Right lung (tissue), 2 donors: ENCODE measurements at regions not wholly inside any gene's neighbourhood (a gene's known extent, or its start where the extent isn't known, plus 50 kb on each side); places are given as distances from the start of the nearest gene placed in this dataset.
"Not testable (repeated sequence)": the region's sequence is repeated elsewhere in the genome, so short reads cannot be mapped to it uniquely, and the experiment has no call there.

ENCODE experiments used
- DNase-seq, 2 donors: peaks; one replicate each; pipeline ENCODE4 v3.0.0-alpha.2; 2013

DNA sequence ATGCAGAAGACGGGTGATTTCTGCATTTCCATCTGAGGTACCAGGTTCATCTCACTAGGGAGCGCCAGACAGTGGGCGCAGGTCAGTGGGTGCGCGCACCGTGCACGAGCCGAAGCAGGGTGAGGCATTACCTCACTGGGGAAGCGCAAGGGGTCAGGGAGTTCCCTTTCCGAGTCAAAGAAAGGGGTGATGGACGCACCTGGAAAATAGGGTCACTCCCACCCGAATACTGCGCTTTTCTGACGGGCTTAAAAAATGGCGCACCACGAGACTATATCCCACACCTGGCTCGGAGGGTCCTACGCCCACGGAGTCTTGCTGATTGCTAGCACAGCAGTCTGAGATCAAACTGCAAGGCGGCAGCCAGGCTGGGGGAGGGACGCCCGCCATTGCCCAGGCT, 1246.0 kb upstream of the PABPC4L start:
- not testable (repeated sequence) for DNase-seq

DNA sequence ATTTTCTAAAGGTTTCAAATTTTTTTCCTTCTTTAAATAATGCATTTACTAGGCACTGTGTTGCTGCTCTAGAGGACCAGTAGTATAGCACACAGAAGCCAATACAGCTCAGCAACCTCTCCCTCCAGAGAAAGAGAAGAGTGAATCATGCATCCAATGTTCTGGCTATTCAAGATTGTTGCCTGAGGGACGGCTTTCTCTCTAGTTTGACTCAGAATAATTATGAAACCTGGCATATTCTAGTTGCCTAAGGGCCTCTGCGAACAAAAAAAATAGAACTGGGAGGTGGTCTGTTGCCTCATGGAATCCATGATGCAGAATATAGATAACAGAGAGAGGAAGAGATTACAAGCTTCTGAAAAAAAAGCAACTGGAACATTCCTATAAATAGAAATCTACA, 1233.3 kb upstream of the PABPC4L start:
- no peak for DNase-seq

DNA sequence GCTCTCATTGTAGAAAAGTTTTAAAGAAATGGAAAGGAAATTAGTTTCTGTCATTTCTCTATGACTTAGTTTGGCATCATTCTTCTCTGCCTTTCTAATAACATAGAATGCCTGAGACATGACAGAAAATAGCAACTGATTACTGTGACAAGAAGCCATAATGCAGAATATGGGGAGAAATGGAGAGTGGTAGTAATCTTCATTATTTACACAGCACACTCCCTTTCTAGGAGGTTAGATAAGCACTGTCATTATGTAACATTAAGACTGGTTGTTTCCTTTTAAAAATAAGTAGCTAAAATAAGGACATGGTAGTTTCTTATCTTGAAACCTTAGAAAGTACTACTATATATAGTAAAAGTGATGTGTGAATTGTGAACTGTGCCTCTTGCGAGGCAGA, 1227.9 kb upstream of the PABPC4L start:
- DNase-seq: no peak

DNA sequence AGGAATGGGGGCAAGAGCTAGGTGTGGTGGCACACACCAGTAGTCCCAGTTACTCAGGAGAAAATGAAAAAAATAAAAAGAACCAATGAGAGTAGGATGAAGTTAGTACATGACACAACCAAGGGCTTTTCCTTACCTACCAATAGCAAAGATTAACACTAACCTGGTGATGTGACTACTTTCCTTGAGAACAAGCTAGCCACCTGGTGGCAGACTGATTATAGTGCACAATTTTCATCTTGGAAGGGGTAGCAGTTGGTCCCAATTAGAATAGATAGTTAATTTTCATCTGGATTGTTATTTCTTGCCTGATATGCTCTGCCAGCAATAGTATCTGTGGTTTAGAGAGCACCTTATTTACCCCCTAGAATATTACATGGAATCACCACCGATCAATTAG, 1216.8 kb upstream of the PABPC4L start:
- no peak for DNase-seq

DNA sequence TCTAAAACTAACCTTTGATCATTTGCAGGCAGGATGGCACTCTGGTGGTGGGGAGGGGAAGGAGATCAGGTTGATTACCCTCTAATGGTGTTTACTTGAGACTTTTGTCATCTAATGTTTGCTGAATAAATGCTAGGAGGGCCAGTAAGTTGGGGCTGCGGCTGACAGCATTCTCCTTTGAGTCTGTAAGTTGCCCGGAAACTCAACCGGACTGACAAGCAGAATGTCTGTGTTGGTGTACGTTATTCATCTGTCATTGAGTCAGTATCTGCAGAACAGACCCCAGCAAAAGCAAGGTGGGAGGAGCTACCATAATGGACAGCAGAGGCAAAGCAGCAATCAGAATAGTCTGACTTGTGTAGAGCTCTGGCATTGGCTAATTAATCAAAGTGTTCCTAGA, 1210.6 kb upstream of the PABPC4L start:
- DNase-seq: no peak

DNA sequence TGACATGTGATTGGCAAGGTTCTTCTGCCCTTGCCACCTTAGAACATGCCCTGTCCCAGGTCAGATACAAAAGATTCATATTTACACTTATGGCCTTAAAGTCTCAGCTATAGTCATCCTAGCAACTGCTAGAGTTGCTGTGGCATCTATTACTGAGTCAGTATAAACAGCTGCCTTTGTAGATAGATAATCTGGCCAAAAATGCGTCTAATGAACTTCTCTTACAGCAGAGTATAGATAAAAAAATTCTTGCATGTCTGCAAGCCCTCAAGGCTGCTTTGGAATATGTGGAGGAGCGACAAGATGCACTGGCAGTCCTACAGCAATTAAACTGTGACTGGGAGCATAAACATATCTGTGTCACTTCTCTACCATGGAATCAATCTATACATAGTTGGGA, 1209.7 kb upstream of the PABPC4L start:
- DNase-seq: no peak

DNA sequence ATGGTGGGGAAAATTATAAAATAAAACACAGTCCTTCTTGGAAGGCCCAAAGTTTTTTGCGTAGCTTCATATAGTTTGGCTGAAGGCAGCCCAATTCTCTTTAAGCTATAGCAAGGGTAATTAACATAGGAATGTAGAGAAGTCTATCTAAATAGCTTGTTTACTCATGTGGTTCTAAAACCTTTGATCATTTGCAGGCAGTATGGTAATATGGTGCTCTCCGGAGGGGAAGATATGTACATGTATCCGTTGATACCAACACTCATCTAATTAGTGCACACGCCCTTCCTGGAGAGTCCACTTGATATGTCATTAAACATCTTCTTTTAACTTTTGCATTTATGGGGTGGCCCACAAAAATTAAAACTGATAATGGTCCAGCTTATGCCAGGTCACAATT, 1207.7 kb upstream of the PABPC4L start:
- DNase-seq: not testable (repeated sequence)

DNA sequence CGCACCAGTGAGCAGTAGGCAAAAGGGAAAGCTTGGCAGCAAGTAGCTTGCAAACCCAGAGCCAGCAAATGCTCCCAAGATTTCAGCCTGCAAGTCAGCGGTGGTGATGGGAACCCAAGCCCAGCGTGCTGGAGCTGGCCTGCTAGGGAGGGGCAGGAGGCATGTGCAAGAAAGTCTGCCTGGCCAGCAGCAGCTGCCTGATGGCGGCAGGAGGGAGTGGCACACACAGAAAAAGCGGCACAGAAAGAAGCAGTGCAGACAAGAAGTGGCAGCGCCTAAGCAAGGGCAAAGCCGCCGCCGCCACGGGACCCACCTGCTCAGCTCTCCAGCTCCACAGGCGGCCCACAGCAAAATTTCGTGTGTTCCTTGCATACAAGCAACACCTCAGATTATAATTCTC, 1206.5 kb upstream of the PABPC4L start:
- DNase-seq: no peak

DNA sequence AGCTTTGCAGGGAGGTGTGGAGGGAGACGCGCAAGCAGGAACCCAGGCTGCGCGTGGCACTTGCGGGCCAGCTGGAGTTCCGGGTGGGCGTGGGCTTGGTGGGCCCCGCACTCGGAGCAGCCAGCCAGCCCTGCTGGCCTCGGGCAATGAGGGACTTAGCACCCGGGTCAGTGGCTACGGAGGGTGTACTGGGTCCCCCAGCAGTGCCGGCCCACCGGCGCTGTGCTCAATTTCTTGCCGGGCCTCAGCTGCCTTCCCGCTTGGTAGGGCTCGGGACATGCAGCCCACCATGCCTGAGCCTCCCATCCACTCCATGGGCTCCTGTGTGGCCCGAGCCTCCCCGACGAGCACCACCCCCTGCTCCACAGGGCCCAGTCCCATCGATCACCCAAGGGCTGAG, 1205.0 kb upstream of the PABPC4L start:
- DNase-seq: not testable (repeated sequence)

DNA sequence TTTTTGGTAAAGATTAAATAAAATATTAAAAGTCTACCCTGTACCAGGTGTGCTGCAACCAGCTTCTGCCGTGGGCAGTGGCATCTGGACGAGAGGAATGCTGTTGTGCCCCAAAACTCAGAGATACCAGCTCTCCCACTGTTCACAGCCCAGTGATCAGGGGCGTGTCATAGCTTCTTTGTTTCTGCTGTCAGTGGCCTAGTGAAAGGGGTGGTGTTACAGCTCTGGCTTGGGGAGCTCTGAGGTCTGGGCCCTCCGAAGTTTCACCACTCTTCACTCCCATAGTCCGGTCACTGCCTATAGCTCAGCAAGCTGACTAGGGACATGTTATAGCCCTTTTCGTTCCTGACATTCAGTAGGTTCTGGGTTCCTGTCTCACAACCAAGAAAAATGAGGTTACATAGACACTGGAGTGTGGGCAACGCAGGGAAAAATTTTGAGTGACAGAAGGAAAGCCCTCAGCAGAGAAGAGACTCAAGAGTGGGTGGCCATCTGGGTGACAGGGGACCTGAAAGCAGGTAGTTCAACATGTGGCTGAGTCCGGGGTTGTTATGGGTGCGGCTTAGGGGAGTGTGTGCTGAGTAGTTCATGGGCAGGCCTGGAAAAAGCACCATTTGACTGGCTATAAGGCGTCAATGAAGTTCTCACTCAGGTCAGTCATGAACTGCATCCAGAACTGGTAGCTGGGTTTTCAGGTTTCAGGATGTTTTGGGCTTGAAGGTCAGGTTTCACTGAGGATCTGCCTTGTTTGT, 1184.4 kb upstream of the PABPC4L start:
- no peak for DNase-seq

DNA sequence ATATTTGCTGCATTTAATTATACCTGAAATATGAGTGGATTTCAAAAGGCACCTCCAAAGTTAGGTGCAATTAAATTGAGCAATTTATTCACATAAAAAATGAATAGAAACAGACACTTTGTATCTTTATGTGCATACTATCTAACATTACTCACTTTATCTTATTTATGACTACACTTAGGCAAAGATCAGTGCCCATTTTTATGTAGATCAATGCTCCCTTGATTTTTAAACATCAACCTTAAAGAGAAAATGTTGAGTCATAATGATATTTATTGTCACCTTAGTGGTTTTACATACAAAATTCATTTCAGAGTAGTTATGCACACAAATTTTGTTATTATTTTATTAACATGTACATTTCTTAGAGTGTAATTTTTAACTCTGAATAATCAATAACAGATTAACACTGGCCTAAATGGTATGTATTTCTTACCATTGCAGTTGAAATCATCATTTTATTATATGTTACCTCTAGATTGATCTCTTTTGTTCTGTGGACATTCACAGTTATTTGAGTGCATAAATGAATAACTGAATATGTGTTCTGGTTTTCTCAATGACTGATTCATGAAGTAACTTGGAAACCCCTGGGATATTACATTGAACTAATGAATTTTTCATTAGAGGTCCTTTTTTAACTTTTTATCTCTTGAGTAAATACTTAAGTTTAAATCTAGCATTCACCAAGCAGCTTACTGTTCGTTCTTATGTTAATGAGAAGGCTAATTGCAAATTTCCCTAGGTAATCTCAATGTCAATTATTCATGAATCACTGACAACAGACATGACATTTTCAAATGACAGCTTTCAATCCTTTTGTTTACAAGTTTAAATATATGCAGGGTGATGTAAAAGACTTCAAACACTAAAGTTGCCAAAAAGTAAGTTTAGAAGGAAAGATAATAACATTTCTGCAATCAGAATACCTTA, 1182.0 kb upstream of the PABPC4L start:
- DNase-seq: no peak

DNA sequence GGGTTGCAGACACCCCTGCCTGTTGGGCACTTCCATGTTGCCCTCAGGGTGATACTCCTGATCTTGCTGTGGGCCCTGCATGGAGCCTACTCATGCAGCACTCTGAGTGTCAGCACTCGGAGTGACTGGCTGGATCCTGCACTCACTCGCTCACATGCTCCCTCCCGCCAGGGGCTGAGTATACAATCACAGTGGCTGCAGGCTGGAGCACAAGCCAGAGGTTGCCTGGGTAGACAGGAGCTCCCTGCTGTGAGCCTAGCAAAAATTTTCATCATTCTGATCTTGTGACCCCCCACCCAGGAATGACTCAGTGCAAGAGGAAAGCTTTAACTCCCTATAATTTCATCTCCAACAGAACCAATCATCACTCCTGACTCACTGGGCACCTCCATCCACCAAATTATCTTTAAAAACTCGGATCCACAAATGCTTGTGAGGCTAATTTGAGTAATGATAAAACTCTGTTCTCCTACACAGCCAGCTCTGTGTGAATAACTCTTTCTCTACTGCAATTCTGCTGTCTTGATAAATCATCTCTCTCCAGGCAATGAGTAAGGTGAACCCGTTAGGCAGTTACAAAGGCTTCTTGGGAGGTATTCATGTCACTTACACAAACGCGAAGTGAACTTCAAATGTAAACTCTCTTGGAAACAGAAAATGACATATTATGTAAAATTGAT, 1180.8 kb upstream of the PABPC4L start:
- DNase-seq: no peak

DNA sequence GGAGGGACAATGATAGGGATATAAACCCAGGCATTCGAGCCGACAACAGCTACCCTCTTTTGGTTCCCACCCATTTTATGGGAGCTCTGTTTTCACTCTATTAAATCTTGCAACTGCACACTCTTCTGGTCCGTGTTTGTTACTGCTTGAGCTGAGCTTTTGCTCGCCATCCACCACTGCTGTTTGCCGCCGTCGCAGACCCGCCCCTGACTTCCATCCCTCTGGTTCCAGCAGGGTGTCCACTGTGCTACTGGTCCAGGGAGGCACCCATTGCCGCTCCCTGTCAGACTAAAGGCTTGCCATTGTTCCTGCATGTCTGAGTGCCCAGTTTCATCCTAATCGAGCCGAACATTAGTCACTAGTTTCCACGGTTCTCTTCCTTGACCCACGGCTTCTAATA, 1170.5 kb upstream of the PABPC4L start:
- DNase-seq: no peak

DNA sequence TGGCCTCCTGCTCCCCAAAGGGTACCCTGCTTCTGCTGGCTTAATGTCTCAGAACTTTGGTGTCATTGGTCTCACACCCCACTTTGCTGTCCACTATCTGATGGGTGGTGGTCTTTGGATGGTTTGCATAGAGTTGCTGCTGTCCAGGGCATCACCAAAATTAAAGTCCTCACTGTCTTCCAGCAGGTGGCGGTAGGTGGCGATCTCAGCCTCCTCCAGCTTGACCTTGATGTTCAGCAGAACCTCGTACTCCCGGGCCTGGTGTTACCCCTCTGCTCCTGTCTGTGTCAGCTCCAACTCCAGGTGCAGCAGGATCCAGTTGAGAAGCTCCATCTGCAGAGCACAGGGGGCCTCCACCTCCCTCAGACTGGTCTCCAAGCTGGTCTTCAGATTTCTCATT, 1169.5 kb upstream of the PABPC4L start:
- DNase-seq: no peak

DNA sequence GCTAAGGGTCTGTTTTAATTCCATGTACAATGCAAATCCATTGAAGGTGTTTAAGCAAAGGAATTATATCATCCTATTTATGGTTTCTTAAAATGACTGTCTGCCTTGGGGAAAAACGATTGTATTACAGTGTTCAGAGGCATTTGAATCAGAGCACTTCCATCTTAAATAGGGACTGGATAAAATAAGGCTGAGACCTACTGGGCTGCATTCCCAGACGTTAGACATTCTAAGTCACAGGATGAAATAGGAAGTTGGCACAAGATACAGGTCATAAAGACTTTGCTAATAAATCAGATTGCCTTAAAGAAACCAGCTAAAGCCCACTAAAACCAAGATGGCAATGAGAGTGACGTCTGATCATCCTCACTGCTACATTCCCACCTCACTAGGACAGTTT, 1167.2 kb upstream of the PABPC4L start:
- DNase-seq: no peak

DNA sequence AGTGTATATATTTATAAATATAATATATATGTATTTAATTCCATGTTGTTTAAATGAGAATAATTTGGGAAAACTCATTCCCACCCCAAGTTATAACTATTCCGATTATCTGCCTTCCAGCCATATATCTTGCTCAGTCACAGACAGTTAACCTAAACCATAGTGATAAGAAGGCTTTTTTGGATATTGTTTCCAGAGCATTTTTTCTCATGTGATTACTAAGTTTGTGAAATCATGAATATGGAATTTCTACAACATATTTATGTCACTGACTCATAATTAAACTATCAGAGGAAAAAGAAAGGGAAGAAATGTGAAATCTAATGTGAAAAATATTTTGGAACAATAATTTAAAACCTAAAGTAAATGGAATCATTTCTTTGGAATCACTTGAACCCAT, 1163.5 kb upstream of the PABPC4L start:
- DNase-seq: no peak

DNA sequence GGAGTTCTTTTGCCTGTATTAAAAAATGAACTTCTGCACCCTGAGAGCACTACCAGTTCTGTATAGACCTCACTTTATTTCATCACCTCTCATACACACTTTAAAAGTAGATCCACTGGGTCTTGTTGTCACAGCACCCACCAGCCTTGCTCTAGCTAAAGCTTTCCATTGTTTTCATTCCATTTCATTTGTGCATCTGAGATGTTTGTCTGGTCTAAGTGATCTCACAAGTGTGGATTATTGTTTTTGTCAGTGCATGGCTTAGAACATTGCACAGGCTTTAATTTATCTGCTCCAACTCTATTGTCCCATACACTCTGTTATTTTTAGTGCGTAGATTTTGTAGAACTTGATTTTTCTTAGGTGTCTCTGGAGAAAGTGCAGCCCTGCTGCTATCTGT, 1157.5 kb upstream of the PABPC4L start:
- no peak for DNase-seq

DNA sequence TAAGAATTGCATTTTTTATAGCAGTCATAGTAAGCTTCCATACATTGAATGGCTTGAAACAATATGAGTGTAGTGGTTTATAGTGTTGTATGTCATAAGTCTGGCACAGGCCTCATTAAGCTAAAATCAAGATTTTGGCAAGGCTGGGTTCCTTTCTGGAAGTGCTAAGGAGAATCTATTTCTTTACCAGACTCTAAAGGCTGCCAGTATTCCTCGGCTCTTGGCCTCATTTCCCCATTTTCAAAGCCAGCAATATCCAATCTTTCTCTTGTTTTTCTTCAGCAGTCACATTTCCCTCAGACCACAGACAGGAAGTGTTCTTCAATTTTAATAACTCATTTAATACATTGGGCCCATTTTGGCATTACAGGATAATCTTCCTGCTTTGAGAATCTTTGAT, 1155.5 kb upstream of the PABPC4L start:
- no peak for DNase-seq

DNA sequence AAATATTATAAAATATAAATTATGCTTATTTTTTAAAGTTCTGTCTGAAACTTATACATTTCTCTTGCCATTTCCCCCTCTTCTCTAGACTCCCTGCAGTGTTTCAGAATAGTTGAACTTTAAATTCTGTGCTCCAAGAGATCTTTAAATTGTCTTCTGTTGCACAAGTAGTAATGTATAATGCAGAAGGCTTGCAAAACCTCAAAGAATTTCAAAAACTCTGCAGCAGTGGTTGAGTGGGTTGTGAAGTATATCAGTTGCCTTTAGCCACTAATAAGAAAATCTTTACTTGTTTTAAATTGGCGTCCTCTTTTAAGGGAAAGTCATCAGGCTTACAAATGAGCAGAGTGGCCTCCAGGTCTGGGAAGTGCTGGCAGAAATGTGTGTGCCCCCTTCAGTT, 1153.3 kb upstream of the PABPC4L start:
- DNase-seq: no peak

DNA sequence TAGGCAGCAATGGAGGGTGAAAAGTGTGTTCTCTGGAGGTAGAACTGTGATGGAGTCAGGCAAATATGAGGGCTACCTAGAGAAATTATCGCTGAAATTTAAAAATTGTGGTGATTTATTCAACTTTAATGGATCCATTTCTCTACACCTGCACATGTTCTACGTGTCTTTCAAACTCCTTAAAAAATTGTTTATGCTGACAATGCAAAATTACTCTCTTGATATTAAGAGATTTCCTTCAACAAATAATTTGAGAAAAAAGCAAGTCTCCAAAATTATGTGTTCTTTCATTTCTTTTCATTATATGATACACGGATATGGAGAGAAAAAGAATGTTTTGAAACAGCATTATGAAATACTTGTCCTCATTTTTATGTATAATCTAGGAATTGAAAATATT, 1151.4 kb upstream of the PABPC4L start:
- no peak for DNase-seq

DNA sequence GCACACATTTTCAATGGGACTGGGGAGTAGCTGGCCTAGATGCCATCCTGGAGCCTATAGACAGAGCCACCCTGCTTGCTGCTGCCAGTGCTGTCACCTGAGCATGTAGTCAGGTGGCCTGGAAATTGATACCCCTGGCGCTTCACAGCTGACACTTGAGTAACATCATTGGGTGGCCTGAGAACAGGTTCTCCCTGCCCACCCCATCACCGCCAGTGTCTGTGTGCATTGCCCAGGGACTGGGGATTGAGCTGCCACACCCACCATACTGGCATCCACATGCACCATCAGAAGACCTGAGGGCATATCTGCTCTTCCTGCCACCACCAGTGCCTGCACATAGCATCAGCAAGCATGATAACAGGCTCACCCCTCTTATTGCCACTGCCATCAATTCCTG, 1142.9 kb upstream of the PABPC4L start:
- DNase-seq: no peak

DNA sequence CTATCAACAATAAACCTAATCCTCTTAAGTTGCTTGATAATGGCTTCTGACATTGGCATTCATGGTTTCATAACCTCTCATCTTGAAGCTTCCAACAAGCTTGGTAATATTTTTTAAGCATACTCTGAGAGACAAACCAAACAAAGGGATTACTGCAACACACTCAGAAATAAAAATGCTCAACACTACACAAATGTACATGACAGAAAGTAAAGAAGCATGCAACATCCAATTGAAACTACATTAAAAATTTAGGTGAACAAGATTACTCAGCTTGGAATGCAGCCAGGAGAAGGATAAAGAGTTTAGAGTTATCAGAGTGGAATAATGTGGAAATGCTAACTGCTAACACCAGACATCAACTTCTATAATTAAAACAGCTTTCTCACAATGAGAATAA, 1136.6 kb upstream of the PABPC4L start:
- DNase-seq: no peak

DNA sequence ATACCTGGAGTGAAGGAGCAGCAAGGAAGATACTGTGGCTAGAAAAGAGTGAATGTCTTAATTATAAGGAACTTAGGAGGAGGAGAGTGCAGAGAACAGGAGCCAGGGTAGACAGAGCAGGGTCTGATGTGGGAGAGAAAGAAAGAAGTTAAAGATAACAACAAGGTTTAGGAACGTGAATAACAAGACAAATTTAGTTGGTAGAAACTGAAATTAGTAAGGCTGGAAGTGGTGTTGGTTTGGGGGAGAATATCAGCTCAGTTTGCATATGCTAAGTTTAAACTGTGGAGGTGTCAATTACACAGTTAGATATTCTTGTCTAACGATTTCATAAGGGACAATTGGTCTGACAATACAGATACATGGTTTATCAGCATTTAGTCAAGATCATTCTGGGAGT, 1123.7 kb upstream of the PABPC4L start:
- no peak for DNase-seq
